IPS-NIHi7 (cell line): ENCODE measurements at regions not wholly inside any gene's neighbourhood (a gene's known extent, or its start where the extent isn't known, plus 50 kb on each side); places are given as distances from the start of the nearest gene placed in this dataset.

Experiments used
- DNase-seq: peaks from one replicate; pipeline ENCODE4 v3.0.0; 2012; ENCODE audit warnings: mixed read lengths; ENCODE audit errors: extremely low spot score

DNA sequence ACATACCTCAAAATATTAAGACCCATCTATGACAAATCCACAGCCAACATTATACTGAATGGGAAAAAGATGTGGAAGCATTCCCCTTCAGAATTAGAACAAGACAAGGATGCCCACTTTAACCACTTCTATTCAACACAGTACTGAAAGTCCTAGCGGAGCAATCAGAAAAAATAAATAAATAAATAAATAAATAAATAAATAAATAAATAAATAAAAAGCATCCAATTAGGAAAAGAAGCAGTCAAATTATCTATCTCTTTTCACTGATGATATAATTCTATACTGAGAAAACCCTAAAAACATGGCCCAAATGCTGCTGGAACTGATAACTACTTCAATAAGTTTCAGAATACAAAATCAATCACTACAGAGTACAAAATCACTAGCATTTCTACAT lies 67.5 kb downstream of the PRR32 start:
- no peak for DNase-seq

DNA sequence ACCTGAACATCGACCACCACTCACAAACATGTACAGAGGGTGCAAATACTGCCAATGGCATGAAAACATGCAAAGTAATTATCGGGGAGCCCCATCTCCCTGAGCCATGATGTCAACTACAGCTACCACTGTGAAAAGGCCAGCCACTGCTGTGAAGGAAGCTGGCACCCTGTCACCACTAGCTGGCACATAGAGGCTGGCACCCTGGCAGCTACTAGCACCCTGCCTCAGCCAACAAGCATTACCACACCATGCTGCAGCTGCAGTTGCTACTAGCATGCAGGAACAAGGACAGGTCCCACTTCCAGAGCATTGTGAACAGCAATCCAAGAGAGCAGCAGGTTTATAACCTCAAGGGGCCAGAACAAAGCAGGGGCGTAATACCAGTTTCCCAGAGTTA lies 81.4 kb downstream of the PRR32 start:
- DNase-seq, result no peak

DNA sequence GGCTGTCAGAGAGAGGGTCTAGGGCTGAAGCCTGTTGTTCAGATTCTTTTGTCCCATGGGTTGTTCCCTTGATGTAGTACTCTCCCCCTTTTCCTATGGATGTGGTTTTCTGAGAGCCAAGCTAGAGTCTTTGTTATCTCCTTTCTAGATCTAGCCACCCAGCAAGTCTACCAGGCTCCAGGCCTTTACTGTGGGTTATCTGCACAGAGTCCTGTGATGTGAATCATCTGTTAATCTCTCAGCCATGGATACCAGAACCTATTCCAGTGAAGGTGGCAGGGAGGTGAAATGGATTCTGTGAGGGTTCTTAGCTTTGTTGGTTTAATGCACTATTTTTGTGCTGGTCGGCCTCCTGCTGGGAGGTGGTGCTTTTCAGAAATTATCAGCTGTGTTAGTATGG lies 109.5 kb downstream of the PRR32 start:
- DNase-seq, result no peak

DNA sequence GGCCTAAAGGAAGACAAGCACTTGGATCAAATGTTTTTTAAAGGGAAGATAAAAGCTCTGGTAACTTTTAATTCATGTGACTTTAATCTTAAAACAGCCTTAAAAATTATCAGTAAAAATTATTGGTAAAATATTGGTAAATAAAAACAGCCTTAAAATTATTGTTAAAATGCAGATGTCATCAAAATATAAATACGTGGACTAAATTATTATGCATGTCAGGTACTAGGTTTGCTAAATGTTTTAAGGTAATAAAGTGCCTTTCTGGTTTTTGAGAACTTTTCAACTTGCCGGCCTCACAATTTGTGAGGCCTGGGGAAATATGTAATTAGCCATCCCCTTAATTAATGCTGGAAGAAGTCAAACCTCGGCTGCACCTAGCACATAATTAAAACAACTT lies 147.7 kb downstream of the PRR32 start:
- no peak for DNase-seq

DNA sequence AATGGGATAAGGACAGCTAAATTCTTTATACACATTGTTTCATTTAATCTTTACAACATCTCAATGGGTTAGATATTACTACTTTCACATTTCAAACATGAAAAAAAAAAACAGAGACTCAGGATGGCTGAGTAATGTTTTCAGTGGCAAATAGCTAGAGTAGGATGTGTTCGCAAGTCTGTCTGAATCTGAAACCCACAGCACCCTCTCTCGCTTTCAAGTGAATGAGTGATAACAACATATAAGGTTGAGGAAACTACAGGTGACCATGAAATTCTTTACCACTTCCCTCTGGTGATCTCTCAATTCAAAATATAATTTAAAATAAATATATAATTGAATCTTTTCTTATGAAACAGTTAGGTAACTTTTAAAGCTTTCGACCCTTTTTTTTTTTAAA lies 162.6 kb downstream of the PRR32 start:
- no peak for DNase-seq

DNA sequence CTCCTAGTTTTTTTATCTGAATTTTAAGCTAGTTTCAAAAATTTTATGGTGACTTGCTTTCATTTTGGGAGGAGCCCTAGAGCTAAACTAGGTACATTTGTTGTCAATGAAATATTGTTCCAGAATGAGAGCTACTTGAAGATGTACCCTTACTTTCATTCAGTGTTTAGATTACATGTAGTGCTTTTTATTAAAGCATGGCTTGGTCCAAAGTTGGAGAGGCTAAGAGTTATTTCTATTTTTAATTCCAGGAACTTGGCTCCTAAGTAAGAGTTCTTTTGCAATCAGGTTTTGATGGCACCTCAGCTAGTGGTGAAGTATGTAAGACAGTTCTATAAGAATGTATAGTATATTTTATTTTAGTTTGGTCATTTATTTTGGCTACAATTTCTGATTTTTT lies 165.5 kb downstream of the PRR32 start:
- DNase-seq, result no peak

DNA sequence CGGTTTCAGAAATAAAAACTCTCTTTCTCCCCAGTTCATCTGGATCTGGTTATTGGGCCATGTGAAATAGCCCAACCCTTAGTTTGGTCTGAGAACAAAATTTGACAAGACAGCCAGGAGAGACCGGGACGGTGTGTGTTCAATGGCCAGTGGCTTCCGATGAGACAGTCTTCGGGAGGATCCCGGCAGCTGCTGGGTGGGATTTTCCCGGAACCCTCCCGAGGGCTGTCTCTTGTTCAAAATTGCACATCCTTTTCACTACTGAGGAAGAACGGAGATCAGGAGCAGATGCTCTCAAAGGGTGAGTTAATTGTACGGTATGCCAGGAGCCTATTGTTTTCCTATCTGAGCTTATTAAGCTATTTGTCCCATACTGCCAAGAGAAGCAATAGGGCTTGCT lies 166.5 kb downstream of the PRR32 start:
- no peak for DNase-seq

DNA sequence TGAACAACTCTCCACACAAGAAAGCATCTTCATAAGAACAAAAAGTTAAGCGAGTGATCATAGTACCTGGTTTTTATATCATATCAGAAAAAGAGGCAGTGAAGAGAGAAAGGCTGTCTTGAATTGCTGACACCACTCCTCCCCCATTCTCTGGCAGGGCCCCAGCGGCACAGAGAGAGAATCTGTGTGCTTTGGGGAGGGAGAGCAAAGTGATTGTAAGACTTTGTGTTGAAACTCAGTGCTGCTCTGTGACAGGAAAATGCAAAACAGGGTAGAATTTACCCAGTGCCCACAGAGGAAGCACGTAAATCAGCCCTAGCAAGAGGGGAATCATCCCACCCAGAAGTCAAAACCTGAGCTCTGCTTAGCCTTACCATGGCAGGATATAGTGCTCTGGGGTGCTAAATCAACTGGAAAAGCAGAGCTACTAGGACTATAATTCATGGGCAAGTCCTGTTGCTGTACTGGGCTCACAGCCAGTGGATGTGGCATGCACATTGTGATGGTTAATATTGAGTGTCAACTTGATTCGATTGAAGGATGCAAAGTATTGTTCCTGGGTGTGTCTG lies 174.6 kb downstream of the PRR32 start:
- no peak for DNase-seq

DNA sequence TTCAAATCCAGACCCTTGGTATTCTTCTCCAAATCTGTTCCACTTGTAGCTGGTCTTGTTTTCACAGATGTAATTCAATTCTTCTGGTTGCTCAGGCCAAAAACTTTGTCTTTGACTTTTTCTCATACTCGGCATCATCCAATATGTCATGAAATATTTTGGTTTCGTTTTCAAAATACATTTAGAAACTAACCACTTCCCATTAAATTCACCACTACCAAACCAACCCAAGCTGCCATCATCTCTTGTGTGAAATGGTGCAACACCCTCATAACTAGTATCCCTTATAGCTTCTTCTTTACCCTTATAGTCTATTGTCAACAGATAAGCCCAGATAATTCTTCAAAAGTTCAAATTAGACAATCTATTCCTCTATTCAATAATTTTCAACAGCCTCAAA lies 192.1 kb downstream of the PRR32 start:
- DNase-seq, result no peak

DNA sequence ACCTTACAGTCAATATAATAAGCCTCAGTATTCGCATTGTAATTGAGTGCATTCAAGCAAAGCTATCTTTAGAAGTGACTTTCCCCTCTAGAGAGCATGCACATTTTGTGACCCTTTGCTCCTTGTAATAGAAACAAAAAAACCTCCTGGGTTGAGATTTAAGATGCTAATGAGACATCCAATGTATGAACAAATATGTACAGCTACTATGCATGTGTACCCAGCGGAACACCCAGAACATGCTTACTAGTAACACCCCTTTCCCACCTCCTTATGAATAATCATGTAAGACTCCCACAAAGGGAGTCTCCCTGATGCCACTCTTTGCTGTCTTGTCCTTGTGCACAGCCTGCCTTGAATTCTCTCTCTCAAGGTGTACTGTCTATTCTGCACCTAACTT lies 205.5 kb downstream of the PRR32 start:
- DNase-seq, result no peak

DNA sequence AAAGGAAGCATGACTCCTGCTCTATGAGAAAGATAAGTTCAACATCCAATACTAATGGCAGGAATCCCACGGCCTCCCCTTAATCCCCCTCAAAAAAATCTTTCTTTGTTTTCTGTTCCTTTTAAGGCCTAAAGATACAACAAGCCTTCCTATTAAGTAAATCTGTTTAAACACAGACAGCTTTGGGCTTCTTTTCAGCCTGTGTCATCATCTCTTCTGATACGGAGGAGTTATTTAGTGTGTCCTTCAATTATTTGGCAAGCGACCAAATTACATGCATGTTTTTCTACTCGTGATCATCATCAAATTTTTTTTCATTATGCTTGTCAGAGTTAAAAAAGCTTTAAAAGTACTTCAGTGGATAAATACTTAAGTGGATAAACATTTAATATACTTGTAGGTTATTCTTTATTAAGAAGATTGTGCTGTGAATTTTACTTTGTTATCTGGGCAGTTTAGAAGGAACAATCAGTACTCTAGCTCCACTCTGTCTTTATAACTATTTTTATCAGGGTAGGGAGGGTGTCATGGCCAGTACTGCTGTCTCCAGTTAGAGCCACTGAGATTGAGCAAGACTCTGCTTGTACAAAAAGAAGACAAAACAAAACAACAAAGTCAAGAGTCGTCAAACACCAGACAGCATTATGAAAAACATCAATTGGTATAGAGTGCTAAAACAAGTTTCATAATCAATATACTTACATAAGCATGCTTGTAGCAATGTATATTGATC lies 210.7 kb downstream of the PRR32 start:
- DNase-seq, result no peak

DNA sequence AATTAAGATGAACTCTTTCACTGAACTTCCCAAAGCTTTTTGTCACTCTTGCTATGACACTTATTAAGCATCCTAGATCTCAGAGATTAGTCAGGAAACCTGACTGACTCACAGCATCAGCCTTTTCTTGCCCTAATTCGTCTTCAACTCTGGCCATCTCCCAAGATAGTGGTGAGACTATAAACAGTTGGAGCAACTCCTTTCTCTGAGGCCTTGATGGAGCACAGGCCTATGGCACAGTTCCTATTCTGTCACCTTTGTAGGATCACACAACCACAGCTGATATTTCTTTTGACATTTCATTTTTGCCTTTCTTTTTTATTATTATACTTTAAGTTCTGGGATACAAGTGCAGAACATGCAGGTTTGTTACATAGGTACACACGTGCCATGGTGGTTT lies 217.6 kb downstream of the PRR32 start:
- no peak for DNase-seq

DNA sequence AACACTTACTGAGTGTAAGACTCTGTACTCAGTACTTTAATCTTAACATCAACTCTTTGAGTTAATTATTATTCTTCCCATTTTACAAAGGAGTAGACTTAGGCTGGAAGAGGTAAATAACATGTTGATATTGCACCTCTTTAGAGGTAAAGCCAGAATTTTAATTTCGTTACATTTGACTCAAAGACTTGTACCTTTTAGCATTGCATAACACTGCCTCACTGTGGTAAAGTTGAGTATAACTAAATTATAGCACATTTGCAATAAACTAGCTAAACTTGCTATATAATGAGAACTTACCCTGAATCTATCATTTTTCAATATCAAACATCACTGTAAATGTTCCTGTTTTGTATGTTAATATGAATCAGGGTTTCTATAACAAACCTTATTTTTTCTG lies 218.5 kb downstream of the PRR32 start:
- DNase-seq, result peak; percentile 10

DNA sequence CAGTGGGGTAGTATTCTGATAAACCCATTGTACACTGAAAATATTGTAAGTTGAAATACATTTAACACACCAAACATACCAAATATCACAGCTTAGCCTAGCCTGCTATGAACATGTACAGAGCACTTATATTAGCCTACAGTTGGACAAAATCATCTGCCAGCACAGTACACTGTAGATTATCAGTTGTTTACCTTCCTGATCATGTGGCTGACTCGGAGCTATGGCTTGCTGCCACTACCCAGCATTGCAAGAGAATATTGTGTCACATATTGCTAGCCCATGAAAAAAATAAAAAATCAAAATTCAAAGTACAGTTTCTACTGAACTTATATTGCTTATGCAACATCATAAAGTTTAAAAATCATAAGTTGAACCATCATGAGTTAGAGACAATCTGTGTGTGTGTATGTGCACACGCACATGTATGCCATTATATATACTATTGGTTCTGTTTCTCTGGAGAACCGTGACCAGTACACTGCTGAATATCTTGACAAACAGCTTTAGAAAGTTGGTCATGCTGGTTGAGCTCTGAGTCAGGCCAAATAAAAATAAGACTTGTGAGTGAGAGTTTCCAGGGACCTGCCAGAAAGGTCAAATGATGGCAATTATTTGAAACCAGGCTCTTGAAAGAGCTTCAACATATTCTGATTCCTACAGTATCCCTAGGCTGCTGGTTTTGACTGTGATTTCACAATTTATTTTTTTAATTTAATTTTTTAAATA lies 238.5 kb downstream of the PRR32 start:
- DNase-seq, result no peak

DNA sequence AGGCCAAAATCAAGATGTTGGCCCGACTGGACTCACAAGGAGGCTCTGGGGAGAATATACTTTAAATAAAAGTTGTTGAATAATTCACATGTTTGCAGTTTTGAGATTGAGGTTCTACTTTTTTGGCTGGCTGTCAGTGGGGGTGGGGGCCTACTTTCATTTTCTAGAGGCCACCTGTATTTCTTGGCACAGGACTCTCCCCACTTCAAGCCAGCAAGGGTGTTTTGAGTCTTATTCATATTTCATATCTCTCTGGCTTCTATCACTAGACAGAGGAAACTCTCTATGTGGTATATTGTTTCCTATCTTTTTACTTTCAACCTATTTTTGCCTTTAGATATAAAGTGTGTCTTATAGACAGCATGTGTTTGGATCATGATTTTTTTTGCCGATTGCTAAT lies 266.4 kb downstream of the PRR32 start:
- DNase-seq, result no peak

DNA sequence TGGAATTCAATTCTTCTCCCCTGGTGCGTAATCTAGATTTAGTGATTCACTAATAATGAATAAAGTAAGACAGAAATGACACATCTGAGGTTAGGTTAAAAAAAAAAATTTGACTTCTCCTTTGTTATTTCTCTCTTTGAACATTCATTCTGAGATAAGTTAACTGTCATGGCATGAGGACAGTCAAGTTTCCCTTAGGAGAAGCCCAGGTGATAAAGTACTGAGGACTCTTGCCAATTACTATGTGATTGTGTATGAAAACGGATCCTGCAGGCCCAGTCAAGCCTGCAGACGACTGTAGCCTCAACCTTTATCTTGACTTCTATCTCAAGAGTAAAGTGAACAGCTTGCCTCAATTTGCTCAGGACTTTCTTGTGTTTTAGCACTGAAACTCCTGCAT lies 293.2 kb downstream of the PRR32 start:
- no peak for DNase-seq

DNA sequence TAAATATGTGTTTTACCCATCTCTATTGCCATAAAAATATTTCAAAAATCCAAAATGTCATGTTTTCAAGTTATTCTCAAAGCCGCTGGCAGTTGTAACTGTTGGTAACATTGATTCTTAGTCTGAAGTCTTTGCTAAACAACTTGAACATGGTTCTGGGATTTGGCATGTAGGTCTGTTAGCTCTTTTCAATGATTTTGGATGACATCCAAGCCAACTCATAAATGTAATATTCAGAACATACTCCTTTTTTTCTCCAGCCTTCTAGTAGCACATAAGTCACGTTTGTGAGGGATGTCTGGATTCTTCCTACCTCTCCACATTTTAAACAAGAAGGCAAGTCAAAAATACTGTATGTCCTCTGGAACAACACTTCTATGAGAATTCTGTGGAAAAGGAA lies 305.3 kb downstream of the PRR32 start:
- no peak for DNase-seq

DNA sequence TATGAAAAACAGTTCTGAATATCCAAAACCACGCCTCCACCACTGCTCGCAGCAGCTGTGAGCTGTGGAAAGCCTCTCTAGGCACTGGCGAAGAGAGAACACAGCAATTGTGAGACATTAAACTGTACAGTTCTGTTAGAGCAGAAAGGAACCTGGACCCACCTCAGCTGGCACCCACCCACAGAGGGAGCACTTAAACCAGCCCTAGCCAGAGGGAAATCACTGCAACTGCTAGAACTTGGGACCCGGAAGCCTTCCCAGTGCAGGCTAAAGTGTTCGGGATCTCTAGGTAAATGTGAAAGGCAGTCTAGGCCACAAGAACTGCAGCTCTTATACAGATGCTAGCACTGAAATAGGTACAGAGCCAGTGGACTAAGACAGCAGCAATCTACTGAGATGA lies 308.8 kb downstream of the PRR32 start:
- DNase-seq, result no peak

DNA sequence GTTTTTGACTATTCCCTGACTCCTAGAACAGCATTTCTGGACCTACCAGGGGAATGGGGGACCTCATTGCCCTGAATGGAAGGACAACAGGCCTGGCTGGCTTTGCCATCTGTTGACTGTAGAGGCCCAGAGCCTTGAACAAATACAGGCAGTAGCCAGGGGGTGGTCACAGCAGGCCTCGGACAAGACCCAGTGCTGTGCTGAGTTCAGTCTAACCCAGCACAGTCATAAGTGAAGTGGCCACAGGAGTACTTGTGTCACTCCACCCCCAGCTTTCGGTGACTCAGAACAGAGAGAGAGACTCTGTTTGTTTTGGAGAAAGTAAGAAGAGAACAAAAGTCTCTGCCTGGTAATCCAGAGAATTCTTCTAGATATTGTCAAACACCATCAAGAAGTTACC lies 310.0 kb downstream of the PRR32 start:
- no peak for DNase-seq

DNA sequence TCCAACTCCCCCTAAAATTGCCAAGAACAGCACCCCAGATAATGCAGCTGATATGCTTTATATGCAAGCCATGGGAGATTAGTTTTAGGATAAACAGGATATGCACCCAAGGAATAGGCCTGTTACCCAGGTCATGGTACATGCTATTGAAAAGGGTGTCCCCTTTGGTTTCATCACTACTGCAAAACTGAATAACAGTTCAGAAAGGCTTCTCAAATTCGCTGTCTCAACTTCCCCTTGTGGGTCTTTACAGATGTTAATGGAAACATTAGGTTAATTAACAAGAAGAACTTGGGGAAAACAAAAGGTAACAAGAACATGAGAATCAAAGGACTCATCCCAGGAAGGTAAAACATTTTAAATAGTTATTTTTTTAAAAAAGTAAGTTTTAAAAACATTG lies 318.7 kb downstream of the PRR32 start:
- DNase-seq, result no peak

DNA sequence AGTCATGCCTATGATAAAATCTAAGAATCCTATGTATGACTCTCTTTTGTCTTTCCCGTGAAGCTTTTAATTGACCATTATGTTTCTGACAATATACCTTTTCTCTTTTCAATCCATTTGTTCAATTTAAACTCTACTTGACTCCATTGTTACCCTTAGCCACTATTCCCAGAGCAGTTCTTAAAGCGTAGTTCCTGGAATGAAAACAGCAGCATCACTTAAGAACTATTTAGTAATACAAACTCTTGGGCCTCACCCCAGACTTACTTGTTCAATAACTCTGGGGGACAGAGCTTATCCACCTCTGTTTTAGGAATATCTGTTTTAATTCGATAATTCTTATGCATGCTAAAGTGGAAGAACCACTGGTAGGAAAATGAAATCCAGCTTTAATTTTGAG lies 358.4 kb downstream of the PRR32 start:
- no peak for DNase-seq

DNA sequence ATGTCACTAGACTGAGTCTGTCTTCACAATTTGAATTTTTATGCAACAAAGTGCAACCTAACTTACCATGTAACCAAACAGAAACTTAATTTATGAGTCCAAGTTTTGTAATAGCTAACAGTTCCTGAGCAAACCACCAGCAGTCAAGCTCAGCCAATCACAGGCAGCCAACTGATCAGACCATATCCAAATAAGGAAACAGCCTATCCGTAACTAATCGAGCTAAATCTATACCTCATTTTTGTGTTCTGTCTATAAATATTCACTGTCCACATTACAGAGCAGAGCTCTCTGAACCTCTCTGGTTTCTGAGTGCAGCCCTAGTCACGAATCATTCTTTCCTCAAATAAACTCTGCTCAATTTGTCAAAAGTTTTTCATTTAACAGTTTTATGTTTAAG lies 367.6 kb downstream of the PRR32 start:
- no peak for DNase-seq

DNA sequence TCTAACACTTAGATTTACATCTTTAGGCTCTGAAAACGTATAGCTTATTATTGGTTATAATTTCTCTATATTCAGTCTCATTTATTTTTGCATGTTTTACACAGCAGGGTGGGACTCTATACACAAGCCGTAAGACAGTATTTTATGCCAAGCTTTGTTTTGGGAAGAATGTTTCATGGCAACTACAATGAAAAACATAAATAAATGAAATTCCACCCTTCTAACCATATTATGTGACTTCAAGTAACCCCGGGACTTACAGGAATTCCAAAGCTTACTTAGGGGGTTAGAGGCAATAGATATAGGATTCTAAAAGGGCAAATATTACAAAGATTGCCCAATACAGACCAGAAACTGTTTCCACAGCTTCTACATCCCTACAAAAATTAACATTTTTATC lies 370.9 kb downstream of the PRR32 start:
- DNase-seq, result no peak
